CMK (cell line): ENCODE measurements at regions not wholly inside any gene's neighbourhood (a gene's known extent, or its start where the extent isn't known, plus 50 kb on each side); places are given as distances from the start of the nearest gene placed in this dataset.

Experiments used
- DNase-seq: peaks from one replicate; pipeline ENCODE4 v3.0.0-alpha.2; 2010; ENCODE audit warnings: low read depth

- DNase-seq, result no peak
Measured at GRCh38 chr20:24815931-24816330, 133.1 kb upstream of the CST7 start.

- DNase-seq, result no peak
Measured at GRCh38 chr20:24816431-24816830, 132.6 kb upstream of the CST7 start.

- DNase-seq, result no peak
Measured at GRCh38 chr20:24816907-24817306, 132.2 kb upstream of the CST7 start.

GRCh38 chr20:24817351-24817750 is 131.7 kb upstream of the CST7 start:
- DNase-seq, result no peak

- DNase-seq, result no peak
Measured at GRCh38 chr20:24818056-24818455, 131.0 kb upstream of the CST7 start.

- DNase-seq, result no peak
Measured at GRCh38 chr20:24819331-24819965, 129.6 kb upstream of the CST7 start.

- no peak for DNase-seq
Measured at GRCh38 chr20:24820345-24820744, 128.7 kb upstream of the CST7 start.

- no peak for DNase-seq
Measured at GRCh38 chr20:24821391-24821790, 127.7 kb upstream of the CST7 start.

- no peak for DNase-seq
Measured at GRCh38 chr20:24823176-24823784, 125.8 kb upstream of the CST7 start.

GRCh38 chr20:24823989-24824693 is 124.9 kb upstream of the CST7 start:
- DNase-seq, result no peak

- DNase-seq, result no peak
Measured at GRCh38 chr20:24825591-24825990, 123.5 kb upstream of the CST7 start.

GRCh38 chr20:24827603-24828295 is 121.3 kb upstream of the CST7 start:
- DNase-seq, result no peak

GRCh38 chr20:24828992-24829648 is 119.9 kb upstream of the CST7 start:
- no peak for DNase-seq

GRCh38 chr20:24829649-24830370 is 119.3 kb upstream of the CST7 start:
- no peak for DNase-seq

GRCh38 chr20:24830649-24831048 is 118.4 kb upstream of the CST7 start:
- no peak for DNase-seq

- DNase-seq, result no peak
Measured at GRCh38 chr20:24831232-24831631, 117.8 kb upstream of the CST7 start.

- DNase-seq, result no peak
Measured at GRCh38 chr20:24832518-24832917, 116.6 kb upstream of the CST7 start.

- no peak for DNase-seq
Measured at GRCh38 chr20:24833592-24833991, 115.5 kb upstream of the CST7 start.

- DNase-seq, result no peak
Measured at GRCh38 chr20:24834310-24834709, 114.8 kb upstream of the CST7 start.

- DNase-seq, result no peak
Measured at GRCh38 chr20:24835195-24835594, 113.9 kb upstream of the CST7 start.

GRCh38 chr20:24836041-24836533 is 113.0 kb upstream of the CST7 start:
- DNase-seq, result no peak
